WTC11 (cell line): ENCODE measurements at regions not wholly inside any gene's neighbourhood (a gene's known extent, or its start where the extent isn't known, plus 50 kb on each side); places are given as distances from the start of the nearest gene placed in this dataset.

Experiments used
- CBFB ChIP-seq: sonication (generic); formaldehyde crosslinking; IDR thresholded peaks from 2 replicates; pipeline ENCODE4 v1.8.1; 2022; ENCODE audit warnings: mild to moderate bottlenecking, low read depth, missing genetic modification reagents
- NFYB ChIP-seq: sonication (generic); formaldehyde crosslinking; conservative IDR thresholded peaks from 2 replicates; pipeline ENCODE4 v1.8.0; 2022; ENCODE audit warnings: low read depth, missing genetic modification reagents
- NR2C2 ChIP-seq: sonication (generic); formaldehyde crosslinking; IDR thresholded peaks from 2 replicates; pipeline ENCODE4 v1.8.0; 2022; ENCODE audit warnings: mild to moderate bottlenecking, missing genetic modification reagents
- OVOL2 ChIP-seq: fragments of 250-450 bp; sonication (Bioruptor Pico); IDR thresholded peaks from 2 replicates; pipeline ENCODE4 v1.9.0; 2021; ENCODE audit warnings: mild to moderate bottlenecking, borderline replicate concordance
- SOX15 ChIP-seq: fragments of 250-450 bp; sonication (Bioruptor Pico); IDR thresholded peaks from 2 replicates; pipeline ENCODE4 v1.9.0; 2021; ENCODE audit warnings: mild to moderate bottlenecking
- TP53 ChIP-seq: sonication (generic); formaldehyde crosslinking; IDR thresholded peaks from 2 replicates; pipeline ENCODE4 v1.8.1; 2023; ENCODE audit warnings: mild to moderate bottlenecking, missing genetic modification reagents
- TF ChIP-seq, protein P1 (sequence below): fragments of 200-600 bp; IDR thresholded peaks from 2 replicates; pipeline ENCODE4 v1.8.0; 2022; ENCODE audit warnings: antibody characterized with exemption
- TF ChIP-seq, protein P2 (sequence below): sonication (generic); formaldehyde crosslinking; IDR thresholded peaks from 2 replicates; pipeline ENCODE4 v1.8.0; 2022; ENCODE audit warnings: mild to moderate bottlenecking, missing genetic modification reagents

DNA sequence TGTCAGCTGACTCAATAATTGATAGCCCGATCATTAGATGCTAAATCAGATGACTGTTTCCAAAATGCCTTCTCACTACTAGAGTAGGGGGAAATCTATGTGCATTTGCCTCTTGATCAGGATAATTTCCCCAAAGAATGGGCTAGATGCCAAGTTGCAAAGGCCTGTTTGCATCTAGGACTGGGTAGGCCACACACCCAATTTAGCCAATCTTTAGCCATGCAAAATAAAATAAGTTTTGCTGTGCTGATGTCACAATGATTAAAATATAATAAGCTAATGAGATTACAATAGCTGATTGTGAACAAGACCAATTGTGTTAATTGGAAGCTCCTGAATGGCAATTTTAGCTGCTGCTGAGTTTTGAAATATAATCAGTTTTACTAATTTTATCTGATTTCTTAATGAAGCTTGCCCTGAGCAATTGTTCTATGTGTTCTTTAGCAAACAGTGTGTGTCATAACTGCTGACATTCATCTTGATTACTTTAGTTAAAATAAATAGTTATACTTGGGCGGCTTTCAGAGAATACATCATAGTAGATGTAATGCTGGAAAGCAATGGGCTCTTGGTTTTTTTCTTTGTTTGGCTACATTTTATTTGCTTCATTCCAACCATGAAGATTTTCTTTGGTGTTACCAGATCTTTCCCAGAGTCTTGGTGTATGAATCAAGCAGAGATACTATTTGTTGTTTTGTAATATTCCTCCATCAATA, 973.2 kb upstream of the SLC35B3 start:
- TF ChIP-seq, protein P1, sequence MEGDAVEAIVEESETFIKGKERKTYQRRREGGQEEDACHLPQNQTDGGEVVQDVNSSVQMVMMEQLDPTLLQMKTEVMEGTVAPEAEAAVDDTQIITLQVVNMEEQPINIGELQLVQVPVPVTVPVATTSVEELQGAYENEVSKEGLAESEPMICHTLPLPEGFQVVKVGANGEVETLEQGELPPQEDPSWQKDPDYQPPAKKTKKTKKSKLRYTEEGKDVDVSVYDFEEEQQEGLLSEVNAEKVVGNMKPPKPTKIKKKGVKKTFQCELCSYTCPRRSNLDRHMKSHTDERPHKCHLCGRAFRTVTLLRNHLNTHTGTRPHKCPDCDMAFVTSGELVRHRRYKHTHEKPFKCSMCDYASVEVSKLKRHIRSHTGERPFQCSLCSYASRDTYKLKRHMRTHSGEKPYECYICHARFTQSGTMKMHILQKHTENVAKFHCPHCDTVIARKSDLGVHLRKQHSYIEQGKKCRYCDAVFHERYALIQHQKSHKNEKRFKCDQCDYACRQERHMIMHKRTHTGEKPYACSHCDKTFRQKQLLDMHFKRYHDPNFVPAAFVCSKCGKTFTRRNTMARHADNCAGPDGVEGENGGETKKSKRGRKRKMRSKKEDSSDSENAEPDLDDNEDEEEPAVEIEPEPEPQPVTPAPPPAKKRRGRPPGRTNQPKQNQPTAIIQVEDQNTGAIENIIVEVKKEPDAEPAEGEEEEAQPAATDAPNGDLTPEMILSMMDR = no peak
- no peak for TF ChIP-seq NFYB
- TF ChIP-seq CBFB (CRISPR knock-in tag) = no peak
- no peak for TF ChIP-seq NR2C2 (CRISPR knock-in tag)
- no peak for TF ChIP-seq OVOL2 (CRISPR knock-in tag)
- TF ChIP-seq, protein P2, sequence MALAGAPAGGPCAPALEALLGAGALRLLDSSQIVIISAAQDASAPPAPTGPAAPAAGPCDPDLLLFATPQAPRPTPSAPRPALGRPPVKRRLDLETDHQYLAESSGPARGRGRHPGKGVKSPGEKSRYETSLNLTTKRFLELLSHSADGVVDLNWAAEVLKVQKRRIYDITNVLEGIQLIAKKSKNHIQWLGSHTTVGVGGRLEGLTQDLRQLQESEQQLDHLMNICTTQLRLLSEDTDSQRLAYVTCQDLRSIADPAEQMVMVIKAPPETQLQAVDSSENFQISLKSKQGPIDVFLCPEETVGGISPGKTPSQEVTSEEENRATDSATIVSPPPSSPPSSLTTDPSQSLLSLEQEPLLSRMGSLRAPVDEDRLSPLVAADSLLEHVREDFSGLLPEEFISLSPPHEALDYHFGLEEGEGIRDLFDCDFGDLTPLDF (CRISPR knock-in tag) = no peak
- no peak for TF ChIP-seq SOX15 (CRISPR knock-in tag)
- no peak for TF ChIP-seq TP53 (CRISPR knock-in tag)
